GM18861 (cell line): ENCODE measurements at regions not wholly inside any gene's neighbourhood (a gene's known extent, or its start where the extent isn't known, plus 50 kb on each side); places are given as distances from the start of the nearest gene placed in this dataset.

Source experiments
- ATAC-seq: cut with Tn5 transposase; IDR thresholded peaks from one replicate; pipeline ENCODE4 v1.9.1; 2021; ENCODE audit not compliant: unreplicated experiment

GRCh38 chr9:81207651-81208050 is 481.7 kb downstream of the TLE1 start:
- no peak for ATAC-seq

GRCh38 chr9:81202292-81202691 is 487.1 kb downstream of the TLE1 start:
- ATAC-seq, result no peak

GRCh38 chr9:81195206-81195605 is 494.1 kb downstream of the TLE1 start:
- ATAC-seq, result no peak

GRCh38 chr9:81193362-81194339 is 495.7 kb downstream of the TLE1 start:
- ATAC-seq, result no peak

GRCh38 chr9:81191222-81191621 is 498.1 kb downstream of the TLE1 start:
- ATAC-seq, result no peak

- ATAC-seq, result no peak
Measured at GRCh38 chr9:81190659-81191058, 498.7 kb downstream of the TLE1 start.

- ATAC-seq, result no peak
Measured at GRCh38 chr9:81183761-81184160, 505.6 kb downstream of the TLE1 start.

- ATAC-seq, result no peak
Measured at GRCh38 chr9:81182431-81182830, 506.9 kb downstream of the TLE1 start.

- ATAC-seq, result no peak
Measured at GRCh38 chr9:81174023-81174422, 515.3 kb downstream of the TLE1 start.

- no peak for ATAC-seq
Measured at GRCh38 chr9:81171689-81172088, 517.7 kb downstream of the TLE1 start.

GRCh38 chr9:81162361-81162760 is 527.0 kb downstream of the TLE1 start:
- ATAC-seq, result no peak

GRCh38 chr9:81156381-81156780 is 533.0 kb downstream of the TLE1 start:
- ATAC-seq, result no peak

GRCh38 chr9:81150016-81150625 is 539.2 kb downstream of the TLE1 start:
- no peak for ATAC-seq

GRCh38 chr9:81146684-81147337 is 542.5 kb downstream of the TLE1 start:
- ATAC-seq, result no peak

- ATAC-seq, result no peak
Measured at GRCh38 chr9:81146241-81146640, 543.1 kb downstream of the TLE1 start.

GRCh38 chr9:81145331-81145963 is 543.9 kb downstream of the TLE1 start:
- ATAC-seq, result no peak

GRCh38 chr9:81141961-81142360 is 547.4 kb downstream of the TLE1 start:
- ATAC-seq, result no peak

- no peak for ATAC-seq
Measured at GRCh38 chr9:81137976-81138568, 551.3 kb downstream of the TLE1 start.

- ATAC-seq, result no peak
Measured at GRCh38 chr9:81132796-81133195, 556.6 kb downstream of the TLE1 start.

GRCh38 chr9:81132318-81132717 is 557.0 kb downstream of the TLE1 start:
- ATAC-seq, result no peak

GRCh38 chr9:81128701-81129100 is 560.6 kb downstream of the TLE1 start:
- no peak for ATAC-seq
